DND-41 (cell line): ENCODE measurements at regions not wholly inside any gene's neighbourhood (a gene's known extent, or its start where the extent isn't known, plus 50 kb on each side); places are given as distances from the start of the nearest gene placed in this dataset.

Experiments used
- CTCF ChIP-seq: IDR thresholded peaks from 2 replicates; pipeline ENCODE4 v1.5.1; 2012; ENCODE audit warnings: borderline replicate concordance, low read length, moderate library complexity, mild to moderate bottlenecking; ENCODE audit not compliant: poor library complexity, severe bottlenecking; ENCODE audit errors: extremely low read depth
- EZH2 ChIP-seq: IDR thresholded peaks from 3 replicates; pipeline ENCODE4 v1.6.1; 2012; ENCODE audit warnings: borderline replicate concordance, low read depth, mild to moderate bottlenecking, moderate library complexity, low read length, inconsistent platforms; ENCODE audit not compliant: severe bottlenecking

- TF ChIP-seq CTCF: no peak
- TF ChIP-seq EZH2: no peak
These were observed 289.4 kb upstream of the IGFBP3 start for GRCh38 chr7:46210467-46210866.
